ENCODE measurements at regions not wholly inside any gene's neighbourhood (a gene's known extent, or its start where the extent isn't known, plus 50 kb on each side); places are given as distances from the start of the nearest gene placed in this dataset.

DNA sequence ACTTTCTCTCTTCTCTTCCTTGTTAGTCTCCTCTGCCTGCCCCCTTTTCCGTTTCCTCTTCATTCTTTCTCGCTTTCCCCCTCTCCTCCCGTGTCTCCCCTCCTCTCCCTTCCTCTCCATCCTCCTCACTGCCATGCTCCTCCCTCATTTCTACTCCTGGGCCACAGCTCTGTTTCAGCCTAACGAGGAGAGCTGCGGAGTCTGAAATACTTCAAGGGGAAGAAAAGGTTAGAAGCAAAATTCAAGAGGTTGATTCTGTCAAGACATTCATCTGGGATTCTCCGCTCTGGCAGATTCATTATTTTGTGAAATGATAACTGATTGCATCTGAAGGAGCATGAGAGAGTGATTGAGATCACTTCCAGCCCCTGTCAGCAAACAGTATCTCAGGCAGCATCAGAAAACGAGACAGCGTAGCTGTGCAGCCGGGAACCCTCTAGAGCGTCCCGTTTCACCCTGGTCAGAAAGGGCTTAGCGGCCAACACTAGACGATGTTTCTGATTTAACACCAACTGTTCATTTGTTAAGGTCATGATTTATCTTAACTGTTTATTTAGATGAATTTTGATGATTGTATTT is 279.3 kb upstream of the B3GAT1 start:
- no peak for DNase-seq (ENCODE audit: low read depth in 2 of 2)

- no peak for DNase-seq (ENCODE audit: low read depth in 2 of 2)
Observed at GRCh38 chr11:134689886-134690285, 277.8 kb upstream of the B3GAT1 start.

DNA sequence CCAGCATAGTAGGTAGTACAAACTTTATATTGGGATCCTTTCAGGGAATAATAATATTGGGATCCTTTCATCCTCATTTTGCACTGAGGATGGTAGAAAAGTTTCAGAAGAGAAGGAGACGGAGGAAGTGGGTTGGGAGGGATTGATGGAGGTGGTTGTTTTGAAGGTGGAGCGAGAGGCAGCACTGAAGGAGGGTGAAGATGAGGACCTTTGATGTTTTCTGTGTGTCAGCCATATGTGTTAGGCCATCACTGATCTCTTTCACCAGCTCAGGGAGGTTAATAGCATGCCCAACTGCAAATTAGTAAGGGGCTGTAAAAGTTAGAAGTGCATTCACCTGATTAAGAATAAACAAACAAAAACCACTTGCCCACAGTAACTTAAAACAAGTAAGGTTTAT is 275.5 kb upstream of the B3GAT1 start:
- no peak for DNase-seq (ENCODE audit: low read depth in 2 of 2)

DNA sequence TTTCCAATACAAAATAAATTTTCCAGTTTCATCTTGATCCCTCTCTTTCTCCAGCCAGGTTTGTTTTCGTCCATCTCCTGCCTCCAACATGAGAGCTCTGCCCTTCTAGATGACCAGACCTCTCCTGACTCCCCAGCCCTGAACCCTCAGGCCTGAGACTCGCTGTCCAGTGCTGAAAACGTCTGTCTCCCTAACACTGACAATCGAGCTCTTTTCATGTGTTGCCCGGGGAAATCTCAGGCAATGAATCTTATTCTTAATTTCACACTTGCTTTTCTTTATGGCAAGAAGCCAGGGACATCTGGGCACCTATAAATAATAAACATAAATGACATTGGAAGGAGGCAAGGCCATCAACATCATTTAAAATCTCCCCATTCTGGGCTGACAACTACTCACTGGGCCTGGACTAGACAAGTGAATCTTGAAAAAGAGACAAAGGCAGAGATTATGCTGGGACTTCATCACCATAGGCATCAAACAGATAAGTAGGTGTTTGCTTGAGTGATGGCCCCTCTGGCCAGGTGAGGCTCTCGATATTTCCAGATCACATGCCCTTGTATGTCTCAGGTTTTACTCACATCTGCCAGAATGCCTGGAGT is 274.5 kb upstream of the B3GAT1 start:
- no peak for DNase-seq (ENCODE audit: low read depth in 2 of 2)

- no peak for DNase-seq (ENCODE audit: low read depth in 2 of 2)
Observed at GRCh38 chr11:134685793-134686380, 273.8 kb upstream of the B3GAT1 start.

DNA sequence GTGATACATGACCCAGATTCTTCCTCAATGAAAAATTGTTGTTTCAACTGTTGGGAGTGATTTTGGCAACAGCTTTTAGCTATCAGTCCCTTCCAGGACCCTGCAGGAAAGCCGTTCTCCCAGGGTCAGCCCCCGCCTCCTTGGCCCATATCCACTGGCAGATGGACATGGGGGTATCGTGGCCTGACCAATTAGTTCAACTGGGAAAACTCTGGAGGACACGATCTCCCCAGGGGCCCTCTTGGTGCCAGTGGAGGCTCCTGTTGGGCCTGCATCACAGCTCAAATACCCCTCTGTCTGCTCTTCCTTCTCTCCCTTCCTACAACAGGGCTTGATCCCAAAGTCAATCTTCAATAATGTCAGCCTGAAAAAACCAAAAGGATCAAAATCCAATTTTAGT is 272.5 kb upstream of the B3GAT1 start:
- no peak for DNase-seq (ENCODE audit: low read depth in 2 of 2)

DNA sequence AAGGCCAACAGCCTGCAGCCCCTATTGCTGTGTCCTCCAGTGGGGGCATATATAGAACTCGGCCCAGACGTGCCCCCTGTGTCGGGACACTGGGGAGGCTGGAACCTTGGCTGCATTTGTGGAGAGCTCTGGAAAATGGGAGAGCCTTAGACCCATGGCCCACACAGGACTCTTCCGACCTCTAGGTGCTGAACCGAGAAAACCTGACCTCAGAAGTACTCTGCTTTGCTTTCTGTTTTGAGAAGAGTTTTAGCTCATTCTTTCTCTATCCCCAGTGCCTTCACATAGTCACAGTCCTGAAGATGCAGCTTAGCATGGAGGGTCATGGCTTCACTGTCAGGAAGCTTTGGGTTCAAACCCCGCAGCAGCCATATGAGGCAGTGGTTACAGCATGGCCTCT is 271.8 kb upstream of the B3GAT1 start:
- no peak for DNase-seq (ENCODE audit: low read depth in 2 of 2)

GRCh38 chr11:134682577-134682976 is 270.5 kb upstream of the B3GAT1 start:
- no peak for DNase-seq (ENCODE audit: low read depth in 2 of 2)

GRCh38 chr11:134679592-134679991 is 267.6 kb upstream of the B3GAT1 start:
- no peak for DNase-seq (ENCODE audit: low read depth in 2 of 2)

DNA sequence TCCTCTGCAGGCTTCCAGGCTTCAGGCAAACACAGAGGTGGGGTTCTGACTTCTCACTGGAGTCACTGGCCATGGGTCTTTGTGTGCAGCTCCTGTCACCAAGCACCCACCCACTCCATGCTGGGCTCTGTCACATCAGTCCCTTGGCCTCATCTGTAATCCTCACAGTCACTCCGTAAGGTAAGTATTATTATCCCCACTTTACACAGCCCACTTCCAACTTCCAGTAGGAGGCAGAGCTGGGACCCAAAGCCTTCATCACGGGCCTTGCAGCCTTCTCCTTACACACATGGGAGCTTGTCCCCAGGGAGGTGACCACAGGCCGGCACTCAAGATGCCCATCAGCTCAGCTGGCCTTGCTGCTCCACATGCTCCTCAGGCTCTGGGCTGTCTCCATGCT is 266.7 kb upstream of the B3GAT1 start:
- DNase-seq (ENCODE audit: low read depth in 2 of 2): no peak

DNA sequence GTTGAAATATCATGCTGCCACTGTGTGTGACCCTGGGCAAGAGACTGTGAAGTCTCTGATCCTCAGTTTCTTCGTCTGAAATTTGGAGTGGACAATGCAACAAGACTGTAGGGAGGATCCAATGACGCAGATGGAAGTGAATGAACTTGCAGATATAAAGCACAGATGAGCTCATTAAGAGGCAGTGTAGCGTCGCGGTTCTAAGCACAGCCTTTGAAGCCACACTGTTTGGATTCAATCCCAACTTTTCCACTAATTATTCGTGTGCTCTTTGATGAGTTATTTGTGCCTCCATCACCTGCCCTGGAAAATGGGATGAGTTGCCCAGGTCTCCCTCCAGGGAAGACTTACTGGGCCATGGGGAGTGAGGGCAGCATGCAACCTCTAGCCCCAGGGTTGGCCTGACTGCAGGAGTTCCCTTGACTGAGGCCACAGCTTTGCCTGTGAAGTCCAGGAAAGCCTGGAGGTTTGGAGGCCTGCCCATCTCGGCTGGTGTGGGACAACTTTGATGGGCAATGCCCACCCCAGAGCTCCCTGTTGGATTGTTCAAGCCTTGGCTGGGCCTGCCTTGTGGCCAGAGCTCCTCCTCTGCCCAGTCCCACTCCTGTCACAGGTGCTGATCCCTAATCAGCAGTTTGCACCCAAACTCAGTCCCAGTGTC is 266.0 kb upstream of the B3GAT1 start:
- no peak for DNase-seq (ENCODE audit: low read depth in 2 of 2)

DNA sequence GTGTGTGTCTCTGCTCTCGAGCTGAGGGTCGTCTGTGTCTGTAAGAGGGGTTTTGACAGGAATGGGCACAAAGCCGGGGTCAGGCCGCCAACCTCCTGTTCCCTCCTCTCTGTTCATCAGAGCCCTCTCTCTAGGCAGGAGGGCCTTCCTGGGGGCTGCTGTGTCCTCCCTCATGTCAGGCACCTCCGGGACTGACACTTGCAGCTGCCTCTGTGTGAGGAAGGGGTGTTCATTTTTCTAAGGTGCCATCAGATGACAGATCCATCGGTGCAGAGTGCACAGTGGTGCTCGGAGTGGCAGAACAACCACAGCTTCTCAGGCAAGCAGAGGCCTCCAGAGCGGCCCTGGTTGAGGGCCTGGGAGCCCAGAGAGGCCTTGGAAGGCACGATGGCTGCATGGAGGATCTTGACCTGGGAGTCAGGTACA is 265.4 kb upstream of the B3GAT1 start:
- no peak for DNase-seq (ENCODE audit: low read depth in 2 of 2)

DNA sequence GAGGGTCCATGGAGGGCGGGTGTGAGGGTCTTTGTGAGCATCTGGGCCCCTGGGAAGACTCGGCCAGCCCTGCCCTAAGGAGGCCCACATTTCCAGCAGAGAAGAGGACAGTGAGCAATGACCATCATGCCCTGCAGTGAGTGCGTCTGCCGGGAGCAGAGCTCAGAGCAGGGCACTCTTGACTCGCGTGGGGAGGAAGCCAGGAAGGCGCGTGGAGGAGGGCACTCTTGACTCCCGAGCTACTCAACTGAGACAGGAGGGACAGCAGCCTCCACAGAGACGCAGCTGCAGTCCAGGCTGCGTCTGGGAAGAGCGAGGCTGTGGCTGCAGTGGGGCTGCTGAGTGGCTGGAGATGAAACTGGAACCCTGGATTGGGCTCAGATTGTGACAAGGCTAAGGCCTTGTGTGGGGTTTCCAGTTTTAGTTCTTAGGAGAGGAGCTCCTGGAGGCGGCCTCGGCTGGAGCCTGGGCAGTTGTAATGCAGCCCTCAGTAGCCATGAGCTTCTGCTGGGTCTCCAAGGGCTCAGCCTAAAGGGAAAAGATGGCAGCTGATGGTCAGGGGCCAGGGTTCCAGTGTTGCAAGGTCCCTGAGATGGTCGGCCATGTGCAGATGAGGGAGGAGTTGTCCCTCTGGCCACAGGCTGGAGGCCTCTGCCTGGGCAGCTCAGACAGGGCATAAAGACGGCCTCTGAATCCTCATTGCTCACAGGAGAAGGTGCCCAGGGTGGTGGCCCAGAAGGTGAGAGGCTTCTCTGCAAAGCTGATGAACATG is 264.7 kb upstream of the B3GAT1 start:
- DNase-seq (ENCODE audit: low read depth in 2 of 2): no peak

DNA sequence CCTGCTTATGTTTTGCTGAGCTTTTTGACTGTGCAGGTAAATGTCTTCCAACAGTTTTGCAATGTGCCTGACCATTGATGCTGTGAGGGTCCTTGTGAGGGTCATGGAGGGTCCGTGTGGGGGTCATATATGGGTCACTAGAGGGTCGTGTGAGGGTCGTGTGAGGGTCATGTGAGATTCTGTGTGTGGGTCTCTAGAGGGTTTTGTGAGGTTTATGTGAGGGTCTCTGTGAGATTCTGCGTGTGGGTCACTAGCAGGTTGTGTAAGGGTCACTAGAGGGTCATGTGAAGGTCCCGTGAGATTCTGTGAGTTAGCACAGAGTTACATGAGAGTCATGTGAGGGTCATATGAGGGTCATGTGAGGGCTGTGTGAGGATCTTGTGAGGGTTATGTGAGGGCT is 263.9 kb upstream of the B3GAT1 start:
- DNase-seq (ENCODE audit: low read depth in 2 of 2): no peak

DNA sequence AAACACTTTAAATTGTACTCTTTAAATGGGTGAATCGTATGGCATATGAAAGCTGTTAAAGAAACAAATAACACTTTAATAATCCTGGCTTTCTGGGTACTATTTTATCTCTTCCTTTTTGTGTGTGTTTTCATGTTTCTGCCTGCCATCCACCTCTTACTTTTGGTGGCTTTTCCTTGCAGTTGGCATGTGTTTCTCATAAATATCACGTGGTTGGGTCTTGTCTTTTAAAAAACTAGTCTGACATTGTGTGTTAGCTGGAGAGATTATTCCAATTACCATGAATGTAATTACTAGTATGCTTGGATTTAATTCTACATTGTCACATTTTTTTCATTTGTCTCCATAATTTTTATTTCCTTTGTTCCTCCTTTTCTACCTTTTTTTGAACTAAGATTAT is 262.9 kb upstream of the B3GAT1 start:
- no peak for DNase-seq (ENCODE audit: low read depth in 2 of 2)

DNA sequence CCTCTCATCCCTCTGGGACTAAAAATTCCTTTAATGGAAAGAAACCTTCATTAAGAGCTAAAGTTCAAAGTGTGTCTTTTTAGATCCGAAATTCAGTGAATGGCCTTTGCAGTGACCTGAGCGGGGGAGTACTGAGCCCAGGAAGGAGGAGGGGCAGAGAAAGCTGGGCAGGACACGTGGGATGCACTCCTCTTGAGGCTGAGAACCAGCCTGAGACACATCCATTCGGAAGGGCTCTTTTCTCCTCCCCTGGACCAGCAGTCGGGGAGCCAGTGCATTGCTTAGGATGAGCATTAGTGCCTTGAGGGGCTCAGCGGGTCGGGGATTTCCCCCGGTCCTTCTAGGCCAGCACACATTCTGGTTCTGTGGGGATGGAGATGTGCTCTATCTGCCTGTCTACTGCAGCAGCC is 258.9 kb upstream of the B3GAT1 start:
- DNase-seq (ENCODE audit: low read depth in 2 of 2): no peak

DNA sequence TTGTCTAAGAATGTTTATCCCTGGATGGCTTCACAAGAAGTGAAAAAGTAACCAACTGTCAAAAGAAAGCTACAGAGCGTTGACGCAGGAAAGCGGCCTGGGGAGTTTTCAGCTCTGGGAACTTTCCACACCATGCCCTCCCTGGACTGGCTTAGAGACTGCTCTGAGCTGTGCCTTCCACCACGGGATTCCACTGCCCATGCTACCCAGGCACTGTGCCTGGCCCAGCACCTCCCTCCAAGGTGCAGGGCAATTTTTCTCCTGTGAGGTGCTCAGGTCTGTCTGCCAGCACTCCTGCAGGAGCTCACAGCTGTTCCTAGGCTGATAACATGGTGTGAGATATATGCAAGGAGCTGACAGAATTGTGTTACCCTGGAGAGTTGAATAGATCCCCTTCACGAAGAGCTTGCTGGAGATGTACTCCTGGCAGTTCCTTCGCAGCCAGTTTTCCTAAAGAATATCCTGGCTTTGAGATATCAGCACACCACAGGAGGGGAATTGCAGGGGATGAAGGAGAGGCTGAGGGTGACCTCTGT is 258.3 kb upstream of the B3GAT1 start:
- no peak for DNase-seq (ENCODE audit: low read depth in 2 of 2)

- DNase-seq (ENCODE audit: low read depth in 2 of 2): no peak
Observed at GRCh38 chr11:134669796-134670195, 257.8 kb upstream of the B3GAT1 start.

DNA sequence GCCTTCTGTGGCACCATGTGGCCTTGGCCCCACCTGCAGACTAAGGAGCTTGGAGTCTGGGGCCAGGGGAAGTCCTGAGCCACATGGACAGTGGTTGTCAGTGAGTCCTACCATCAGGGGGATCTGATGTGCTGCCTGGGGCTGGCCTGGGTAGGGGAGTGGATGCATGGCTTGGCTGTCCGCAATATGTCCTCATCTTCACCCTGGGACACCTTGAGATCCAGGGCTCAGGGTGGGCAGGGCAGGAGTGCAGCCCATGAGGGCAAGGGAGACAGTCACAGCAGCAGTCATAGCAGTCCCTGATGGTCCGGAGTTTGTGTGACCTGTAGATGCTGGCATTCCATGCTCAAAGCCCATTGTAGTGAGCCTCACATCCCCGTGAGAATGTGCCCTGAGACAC is 256.8 kb upstream of the B3GAT1 start:
- no peak for DNase-seq (ENCODE audit: low read depth in 2 of 2)

GRCh38 chr11:134668076-134668475 is 256.0 kb upstream of the B3GAT1 start:
- DNase-seq (ENCODE audit: low read depth in 2 of 2): no peak

DNA sequence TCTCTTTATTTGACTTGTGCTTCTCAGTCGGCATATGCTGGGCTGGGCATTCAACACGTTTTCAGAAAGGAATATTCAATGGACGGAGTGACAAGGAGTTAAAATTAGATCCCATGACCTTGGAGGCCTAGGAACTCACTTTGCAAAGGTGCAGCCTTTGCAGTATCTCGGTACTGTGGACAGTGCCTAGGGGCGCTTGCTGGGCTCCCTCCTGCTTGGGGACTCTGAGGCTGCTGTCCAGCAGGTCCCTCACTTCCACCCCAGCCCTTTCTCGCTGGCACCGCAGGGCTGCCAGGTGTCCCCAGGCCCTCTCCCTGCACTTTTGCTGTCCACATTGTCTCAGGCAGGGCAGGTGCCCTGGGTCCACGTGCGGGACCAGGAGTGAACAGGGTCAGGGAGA is 255.5 kb upstream of the B3GAT1 start:
- DNase-seq (ENCODE audit: low read depth in 2 of 2): no peak

DNA sequence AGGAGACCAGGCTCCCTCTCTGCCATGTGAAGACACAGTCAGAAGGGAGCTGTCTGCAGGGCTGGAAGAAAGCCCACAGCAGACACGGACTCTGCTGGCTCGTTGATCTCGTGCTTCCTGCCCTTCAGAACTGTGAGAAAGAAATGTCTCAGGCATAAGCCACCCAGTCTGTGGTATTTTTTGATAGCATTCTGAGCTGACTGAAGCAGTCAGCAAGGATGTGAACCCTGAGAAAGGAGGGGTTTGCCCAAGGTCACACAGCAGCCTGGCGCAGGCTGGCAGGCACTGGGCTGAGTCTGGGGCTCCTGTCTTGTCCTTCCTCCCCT is 255.1 kb upstream of the B3GAT1 start:
- no peak for DNase-seq (ENCODE audit: low read depth in 2 of 2)
